ENCODE measurements at regions not wholly inside any gene's neighbourhood (a gene's known extent, or its start where the extent isn't known, plus 50 kb on each side); places are given as distances from the start of the nearest gene placed in this dataset.
A peak's percentile ranks its signal among the peaks of the same experiment; 100 is the strongest.

GRCh38 chr9:118401546-118401945, 697.3 kb downstream of the TLR4 start:
- peak; percentile 67 for DNase-seq (ENCODE audit: low read depth)

DNA sequence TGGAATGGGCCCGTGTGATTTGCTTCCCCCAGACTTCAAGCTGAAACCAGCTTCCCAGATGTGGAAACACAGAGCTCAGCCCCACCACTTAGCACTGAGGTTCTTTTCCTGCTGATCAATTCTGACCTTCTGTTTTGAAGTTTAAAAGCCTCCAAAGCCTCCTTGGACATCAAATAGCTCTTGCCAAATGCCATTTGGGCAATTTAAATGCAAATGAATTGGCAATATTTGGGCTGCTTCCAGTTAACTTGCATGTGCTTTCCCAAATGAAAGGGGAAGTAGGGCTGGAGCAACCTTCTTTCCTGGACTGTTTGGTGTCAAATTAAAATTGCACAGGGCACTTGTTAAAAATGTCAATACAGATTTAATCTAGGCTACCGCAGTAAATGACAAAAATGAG, 710.5 kb downstream of the TLR4 start:
- DNase-seq (ENCODE audit: low read depth), result no peak

DNA sequence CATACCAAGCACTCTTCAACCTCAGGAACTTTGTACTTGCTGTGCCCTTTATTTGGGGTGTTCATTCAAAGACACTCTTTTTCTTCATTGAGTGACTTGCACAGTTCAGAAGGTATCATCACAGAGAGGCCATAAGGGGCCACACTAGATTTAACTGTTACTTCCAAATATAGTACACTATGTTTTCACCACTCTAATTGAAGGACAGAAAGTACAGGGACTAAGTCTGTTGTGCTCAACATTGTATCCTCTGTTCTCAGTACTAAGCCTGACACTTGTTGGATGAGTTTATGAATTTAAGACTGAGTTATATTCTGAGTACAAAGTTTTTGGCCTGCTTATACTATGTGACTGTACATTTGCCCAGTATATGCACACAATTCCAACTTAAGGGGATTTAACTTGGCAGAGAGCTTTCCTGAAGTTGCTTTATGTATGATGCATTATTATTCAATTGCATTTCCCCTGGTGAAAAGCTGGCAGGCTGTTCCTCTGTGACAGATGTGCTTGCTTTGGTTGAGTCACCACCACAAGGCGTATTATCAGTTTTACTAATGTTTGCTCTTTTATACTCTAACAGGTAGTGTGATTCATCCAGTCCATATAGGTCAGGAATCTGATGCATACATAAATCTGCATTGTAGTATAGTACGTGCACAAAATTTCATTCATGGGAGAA, 714.8 kb downstream of the TLR4 start:
- DNase-seq (ENCODE audit: low read depth), result peak; percentile 26

DNA sequence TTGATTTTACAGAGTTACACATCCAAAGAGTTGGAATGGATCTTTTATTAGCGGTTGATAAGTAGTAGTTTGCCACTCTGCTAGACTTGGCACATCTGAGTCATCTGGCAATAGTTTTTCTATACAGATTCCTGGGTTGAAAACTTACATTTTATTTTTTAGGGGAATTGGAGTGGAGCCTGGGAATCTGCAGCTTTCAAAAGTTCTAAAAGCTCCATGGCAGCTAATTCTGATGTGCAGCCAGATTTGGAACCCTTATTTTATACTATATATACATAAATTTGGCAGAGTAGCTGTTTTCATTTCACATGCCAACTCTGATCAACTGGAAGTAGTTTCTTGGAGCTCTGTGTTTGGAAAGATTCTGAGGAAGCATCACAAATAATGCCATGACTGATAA, 715.5 kb downstream of the TLR4 start:
- DNase-seq (ENCODE audit: low read depth), result no peak

DNA sequence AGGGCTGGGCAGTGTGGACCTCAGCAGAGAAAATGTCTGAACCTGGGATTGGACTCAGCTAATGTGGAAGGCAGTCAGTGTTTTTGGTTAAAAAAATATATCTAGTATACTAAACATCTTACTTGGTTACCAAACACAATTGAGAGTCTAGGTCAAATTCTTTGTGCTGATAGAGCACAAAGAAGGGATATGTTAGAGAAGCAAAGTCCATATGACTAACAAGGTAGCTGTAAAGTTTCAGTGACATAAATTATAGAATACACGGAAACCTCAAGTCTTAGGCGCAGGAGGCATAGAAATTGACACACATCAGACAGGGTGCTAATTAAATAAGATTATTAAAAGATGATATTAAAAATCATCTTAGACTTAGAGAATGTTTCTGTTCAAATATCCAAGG, 718.3 kb downstream of the TLR4 start:
- DNase-seq (ENCODE audit: low read depth), result no peak

DNA sequence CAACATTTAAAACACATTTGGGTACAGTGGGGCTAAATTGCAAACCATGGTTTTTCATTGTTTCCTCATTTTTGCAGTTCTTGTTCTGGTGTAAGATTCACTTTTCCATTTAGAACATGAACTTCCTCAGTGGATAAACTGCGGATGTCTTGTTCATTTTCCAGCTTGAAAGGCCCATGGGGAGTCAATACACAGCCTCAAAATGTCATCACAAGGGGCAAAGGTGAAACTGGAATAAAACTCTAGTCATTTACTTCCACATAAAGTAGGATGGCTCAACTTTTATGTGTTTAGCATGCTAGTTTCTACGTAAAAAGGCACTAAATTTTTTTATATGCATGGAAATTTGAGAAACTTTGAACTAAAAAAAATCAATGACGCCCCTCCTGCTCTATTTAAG, 718.8 kb downstream of the TLR4 start:
- DNase-seq (ENCODE audit: low read depth), result no peak

DNA sequence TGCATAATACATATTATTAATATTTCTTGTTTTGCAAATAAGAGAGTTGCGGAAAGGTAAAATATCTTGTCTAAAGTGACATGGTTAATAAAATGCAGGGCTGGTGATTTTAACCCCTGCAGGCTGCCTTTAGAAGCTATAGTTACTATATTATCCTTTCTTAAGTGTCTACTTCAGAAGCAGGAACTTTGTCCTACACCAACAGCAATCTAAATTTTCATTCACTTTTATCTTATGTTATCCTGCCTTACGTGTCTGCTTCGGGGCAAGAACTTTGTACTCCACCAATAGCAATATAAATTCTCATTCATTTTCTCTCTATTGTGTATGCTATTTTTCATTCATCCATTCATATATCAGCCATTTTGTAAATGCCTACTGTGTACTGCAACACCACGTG, 719.5 kb downstream of the TLR4 start:
- no peak for DNase-seq (ENCODE audit: low read depth)

DNA sequence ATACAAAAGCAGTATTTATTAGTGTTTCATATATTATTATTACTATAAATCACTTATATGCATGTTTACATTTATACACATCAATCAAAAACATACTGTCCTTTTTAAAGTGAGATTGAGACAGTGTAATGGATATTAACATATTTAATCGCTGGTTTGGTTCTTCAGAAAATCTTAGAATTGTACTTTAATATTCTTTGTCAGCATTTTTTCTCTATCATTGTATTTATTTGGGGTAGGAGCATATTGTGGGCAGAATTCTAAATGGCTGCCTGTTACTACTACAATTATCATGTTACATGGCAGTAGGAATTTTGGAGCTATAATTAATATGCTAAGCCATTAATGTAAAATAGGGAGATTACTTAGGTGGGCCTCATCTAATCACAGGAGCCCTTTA, 722.6 kb downstream of the TLR4 start:
- DNase-seq (ENCODE audit: low read depth), result no peak

DNA sequence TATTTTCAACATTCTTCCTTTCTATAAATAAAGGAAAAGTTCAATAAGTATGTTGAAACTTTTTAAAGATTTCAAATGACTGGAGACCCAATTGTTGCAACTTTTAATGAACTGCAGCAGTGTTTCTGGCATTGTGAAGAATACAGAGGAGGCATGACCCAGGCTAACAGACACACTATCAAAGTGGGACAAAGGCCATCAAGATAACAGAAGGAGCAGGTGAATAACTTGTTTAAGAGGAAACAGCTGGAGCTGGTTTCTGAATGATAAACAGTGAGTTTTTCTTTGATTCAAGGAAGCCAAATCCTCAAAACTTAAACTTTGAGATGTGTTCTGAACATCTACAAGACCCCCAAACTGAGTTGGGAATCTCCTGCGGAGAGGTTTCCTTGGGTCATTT, 734.6 kb downstream of the TLR4 start:
- DNase-seq (ENCODE audit: low read depth), result no peak

- no peak for DNase-seq (ENCODE audit: low read depth)
Measured at GRCh38 chr9:118439441-118439840, 735.2 kb downstream of the TLR4 start.

GRCh38 chr9:118444403-118444802, 740.2 kb downstream of the TLR4 start:
- no peak for DNase-seq (ENCODE audit: low read depth)

- DNase-seq (ENCODE audit: low read depth), result no peak
Measured at GRCh38 chr9:118446943-118447639, 742.9 kb downstream of the TLR4 start.

- no peak for DNase-seq (ENCODE audit: low read depth)
Measured at GRCh38 chr9:118449554-118449953, 745.4 kb downstream of the TLR4 start.

GRCh38 chr9:118455259-118455658, 751.1 kb downstream of the TLR4 start:
- DNase-seq (ENCODE audit: low read depth), result peak; percentile 87

- peak; percentile 78 for DNase-seq (ENCODE audit: low read depth)
Measured at GRCh38 chr9:118455788-118456187, 751.6 kb downstream of the TLR4 start.

DNA sequence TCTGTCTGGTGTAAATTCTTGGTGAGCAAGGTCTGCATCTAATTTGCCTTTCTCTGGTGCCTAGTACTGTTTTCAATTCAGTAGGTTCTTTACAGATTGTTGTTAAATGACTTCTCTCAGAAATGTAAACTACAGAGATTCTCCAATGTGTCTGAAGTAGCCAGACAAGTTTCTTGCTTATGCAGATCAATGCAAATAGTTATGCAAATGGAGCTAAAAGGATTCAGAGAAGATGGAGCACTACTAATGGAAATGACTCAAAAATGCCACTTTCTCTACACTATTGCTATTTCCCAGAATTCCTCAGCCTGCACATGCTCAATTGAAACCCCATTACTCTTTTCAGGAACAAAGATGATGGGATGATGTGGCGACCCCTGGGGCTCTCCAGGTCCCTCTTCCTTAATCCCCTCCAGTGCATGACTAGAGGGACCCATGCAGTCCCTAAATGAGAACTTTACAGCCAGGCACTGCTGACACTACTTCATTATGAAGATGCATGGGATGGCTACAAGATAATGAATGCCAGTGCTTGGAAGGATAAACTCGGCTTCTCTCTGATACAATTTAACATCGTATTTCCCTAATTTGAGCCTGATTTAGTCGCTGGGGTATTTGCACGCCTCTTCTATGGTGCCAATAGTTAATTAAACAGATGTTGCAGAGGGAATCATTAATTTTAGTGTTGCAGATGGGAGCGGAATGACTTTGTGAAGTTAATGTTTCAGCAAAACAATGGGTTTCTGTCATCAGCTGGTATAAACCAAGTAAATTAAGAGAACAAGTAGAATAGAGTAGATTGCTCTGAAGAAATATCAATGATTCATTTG, 753.2 kb downstream of the TLR4 start:
- DNase-seq (ENCODE audit: low read depth), result no peak

DNA sequence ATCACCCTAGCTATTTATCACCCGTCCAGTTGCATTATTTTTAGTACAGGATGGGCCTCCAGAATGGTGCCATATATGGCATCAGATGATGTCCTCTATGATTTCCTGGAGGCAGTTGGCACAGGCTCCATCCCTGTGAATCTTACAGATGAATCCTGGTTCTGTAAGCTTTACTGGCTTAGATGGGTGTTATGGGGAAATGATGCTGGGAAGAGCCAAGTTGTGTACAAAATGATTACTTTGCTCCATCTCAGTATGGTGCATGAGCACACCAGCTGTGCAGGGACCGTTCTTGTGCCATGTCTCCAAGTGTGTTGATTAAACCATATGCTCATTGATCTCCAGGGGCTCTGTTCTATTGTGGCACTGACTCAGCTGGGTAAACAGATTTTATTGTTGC, 755.7 kb downstream of the TLR4 start:
- DNase-seq (ENCODE audit: low read depth), result no peak

GRCh38 chr9:118463419-118463818, 759.2 kb downstream of the TLR4 start:
- no peak for DNase-seq (ENCODE audit: low read depth)

DNA sequence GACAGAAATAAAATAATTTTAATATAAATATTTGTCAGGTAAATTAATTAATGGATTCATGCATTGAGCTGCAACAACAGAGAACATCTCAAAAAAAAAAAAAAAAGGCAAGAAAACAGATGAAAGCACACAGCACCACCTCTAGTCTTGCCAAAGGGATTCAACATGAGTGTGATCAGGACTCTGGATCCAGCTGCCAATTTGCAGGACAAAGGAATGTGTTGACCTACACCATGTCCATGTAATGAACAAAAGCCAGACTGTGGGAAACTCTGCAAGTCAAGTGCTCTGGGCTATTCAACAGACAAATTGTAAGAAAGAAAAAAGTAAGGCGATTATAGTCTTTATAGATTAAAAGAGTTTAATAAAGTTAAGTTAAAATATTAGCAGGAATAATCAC, 769.3 kb downstream of the TLR4 start:
- DNase-seq (ENCODE audit: low read depth), result peak; percentile 27

GRCh38 chr9:118478752-118479151, 774.5 kb downstream of the TLR4 start:
- no peak for DNase-seq (ENCODE audit: low read depth)

- DNase-seq (ENCODE audit: low read depth), result no peak
Measured at GRCh38 chr9:118482306-118482705, 778.1 kb downstream of the TLR4 start.

DNA sequence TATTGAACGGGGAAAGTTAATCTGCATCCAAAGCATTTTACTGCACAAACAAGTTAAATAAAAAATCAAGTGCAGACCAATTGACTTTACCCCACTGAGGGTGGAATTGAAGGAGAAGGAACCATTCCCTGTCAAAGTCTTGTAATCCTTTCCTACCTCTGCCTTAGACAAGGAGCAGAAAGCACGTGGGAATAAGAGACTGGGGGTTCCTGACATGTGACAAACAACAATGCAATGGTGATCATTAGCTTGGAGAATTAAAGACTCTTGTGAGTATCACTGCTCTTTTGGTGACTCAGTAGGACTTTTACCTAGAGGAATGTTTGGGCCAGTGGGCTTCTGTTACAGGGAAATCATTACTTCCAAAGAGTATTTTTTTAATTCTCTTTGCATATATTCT, 779.5 kb downstream of the TLR4 start:
- DNase-seq (ENCODE audit: low read depth), result no peak

GRCh38 chr9:118503236-118503635, 799.0 kb downstream of the TLR4 start:
- DNase-seq (ENCODE audit: low read depth), result no peak
